ENCODE measurements at regions not wholly inside any gene's neighbourhood (a gene's known extent, or its start where the extent isn't known, plus 50 kb on each side); places are given as distances from the start of the nearest gene placed in this dataset.
A peak's percentile ranks its signal among the peaks of the same experiment; 100 is the strongest.

- H3K4me1 Mint-ChIP-seq = no peaks in the 10 kb centered on the region
- ATAC-seq (ENCODE audit: low read depth in 2 of 2) = no peak
- DNase-seq = no peak
- Histone ChIP-seq H3K36me3 (ENCODE audit: control insufficient read depth, insufficient read depth, low read length) (no peaks in the 10 kb centered on the region), H3K4me1 (ENCODE audit: control insufficient read depth, insufficient read depth, low read length, poor library complexity, severe bottlenecking) (no peaks in the 10 kb centered on the region), H3K4me3 (ENCODE audit: low read depth, low read length) (no peak overlapping the region), H3K9me3 (ENCODE audit: control insufficient read depth in 2 of 2, low read length in 2 of 2) (no peaks in the 10 kb centered on the region), H3K27ac (ENCODE audit: insufficient read depth, low read length, poor library complexity, severe bottlenecking) (no peak overlapping the region), H3K27me3 (ENCODE audit: control insufficient read depth, insufficient read depth, low read length) (no peaks in the 10 kb centered on the region)
- no peaks in the 10 kb centered on the region for H3K36me3 Mint-ChIP-seq
- no peak overlapping the region for H3K4me3 Mint-ChIP-seq
- peaks cover 0 to 7% (median 6%) of the 10 kb centered on the region in 7 donors for H3K9me3 Mint-ChIP-seq
- H3K27ac Mint-ChIP-seq = no peak overlapping the region
- H3K27me3 Mint-ChIP-seq = no peaks in the 10 kb centered on the region
Measured at GRCh38 chr4:52235552-52236201, 184.6 kb downstream of the SPATA18 start.

DNA sequence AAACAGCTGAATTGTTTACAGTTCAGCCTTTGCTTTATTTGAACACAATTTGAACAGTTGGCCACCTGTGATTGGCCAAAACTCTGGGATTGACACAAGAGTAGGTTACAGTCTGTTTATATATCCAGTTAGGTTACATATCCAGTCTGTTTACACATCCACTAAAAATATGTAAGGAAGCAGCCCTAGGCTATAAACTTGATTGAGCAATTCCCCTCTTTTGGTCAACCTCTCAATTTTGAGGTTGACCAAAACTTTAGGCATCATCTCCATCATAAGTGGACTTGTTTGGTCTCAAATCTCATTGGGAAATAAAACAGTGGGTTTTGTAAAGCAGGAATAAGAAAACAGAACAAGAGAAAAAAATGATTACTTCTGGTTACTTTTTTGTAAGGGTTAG, 190.8 kb downstream of the SPATA18 start:
- H3K27me3 ChIP-seq (ENCODE audit: control insufficient read depth, insufficient read depth, low read length) = no peaks in the 10 kb centered on the region
- no peak overlapping the region for H3K27ac Mint-ChIP-seq
- H3K27ac ChIP-seq (ENCODE audit: insufficient read depth, low read length, poor library complexity, severe bottlenecking) = no peak overlapping the region
- H3K36me3 Mint-ChIP-seq = no peaks in the 10 kb centered on the region
- H3K4me1 Mint-ChIP-seq = no peaks in the 10 kb centered on the region
- no peaks in the 10 kb centered on the region for H3K27me3 Mint-ChIP-seq
- no peaks in the 10 kb centered on the region for H3K36me3 ChIP-seq (ENCODE audit: control insufficient read depth, insufficient read depth, low read length)
- peaks cover 0 to 15% (median 3%) of the 10 kb centered on the region in 7 donors for H3K9me3 Mint-ChIP-seq
- no peak overlapping the region for H3K4me3 ChIP-seq (ENCODE audit: low read depth, low read length)
- no peaks in the 10 kb centered on the region for H3K4me1 ChIP-seq (ENCODE audit: control insufficient read depth, insufficient read depth, low read length, poor library complexity, severe bottlenecking)
- H3K9me3 ChIP-seq (ENCODE audit: control insufficient read depth in 2 of 2, low read length in 2 of 2) = no peaks in the 10 kb centered on the region
- ATAC-seq (ENCODE audit: low read depth in 2 of 2) = no peak
- no peak overlapping the region for H3K4me3 Mint-ChIP-seq
- DNase-seq = no peak

- H3K4me1 Mint-ChIP-seq = no peaks in the 10 kb centered on the region
- ATAC-seq (ENCODE audit: low read depth in 2 of 2) (no peak), DNase-seq (no peak)
- Histone ChIP-seq H3K9me3 (ENCODE audit: control insufficient read depth in 2 of 2, low read length in 2 of 2) (no peaks in the 10 kb centered on the region), H3K4me1 (ENCODE audit: control insufficient read depth, insufficient read depth, low read length, poor library complexity, severe bottlenecking) (no peaks in the 10 kb centered on the region), H3K27me3 (ENCODE audit: control insufficient read depth, insufficient read depth, low read length) (no peaks in the 10 kb centered on the region), H3K36me3 (ENCODE audit: control insufficient read depth, insufficient read depth, low read length) (no peaks in the 10 kb centered on the region), H3K27ac (ENCODE audit: insufficient read depth, low read length, poor library complexity, severe bottlenecking) (no peak overlapping the region), H3K4me3 (ENCODE audit: low read depth, low read length) (no peak overlapping the region)
- peaks cover 0 to 11% (median 3%) of the 10 kb centered on the region in 7 donors for H3K9me3 Mint-ChIP-seq
- no peak overlapping the region for H3K4me3 Mint-ChIP-seq
- H3K27ac Mint-ChIP-seq = no peak overlapping the region
- no peaks in the 10 kb centered on the region for H3K27me3 Mint-ChIP-seq
- H3K36me3 Mint-ChIP-seq = no peaks in the 10 kb centered on the region
Measured at GRCh38 chr4:52243367-52243766, 192.3 kb downstream of the SPATA18 start.

DNA sequence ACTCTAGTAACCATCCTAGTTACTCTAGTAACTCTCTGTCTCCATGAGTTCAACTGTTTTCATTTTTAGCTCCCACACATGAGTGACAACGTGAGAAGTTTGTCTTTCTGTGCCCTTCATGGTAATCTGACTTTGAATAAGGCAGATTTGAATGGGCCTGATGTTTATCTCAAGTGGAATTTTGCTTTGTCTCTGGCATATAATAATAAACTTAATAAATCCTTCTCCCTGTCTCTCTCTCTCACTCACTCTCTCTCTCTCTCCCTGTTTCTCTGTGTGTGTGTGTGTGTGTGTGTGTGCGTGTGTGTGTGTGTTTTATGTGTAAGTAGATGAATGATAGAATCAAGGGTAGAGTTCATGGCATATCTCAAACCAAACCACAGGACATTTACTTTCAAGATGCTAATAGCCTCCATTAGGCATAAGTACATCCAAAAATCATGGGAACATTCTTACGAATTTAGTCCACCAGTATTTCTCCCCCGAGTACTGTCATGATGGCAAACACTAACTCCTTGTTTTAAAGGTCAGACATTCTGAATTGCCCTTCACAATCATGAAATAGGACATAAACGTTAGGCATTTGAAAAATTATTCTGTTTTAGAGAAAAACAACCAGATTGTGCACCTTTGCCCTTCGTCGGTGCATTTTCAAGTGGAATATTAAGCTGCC, 193.1 kb downstream of the SPATA18 start:
- ATAC-seq (ENCODE audit: low read depth in 2 of 2) (no peak), DNase-seq (no peak)
- Histone ChIP-seq H3K4me3 (ENCODE audit: low read depth, low read length) (no peak overlapping the region), H3K4me1 (ENCODE audit: control insufficient read depth, insufficient read depth, low read length, poor library complexity, severe bottlenecking) (no peaks in the 10 kb centered on the region), H3K27ac (ENCODE audit: insufficient read depth, low read length, poor library complexity, severe bottlenecking) (no peak overlapping the region), H3K36me3 (ENCODE audit: control insufficient read depth, insufficient read depth, low read length) (no peaks in the 10 kb centered on the region), H3K27me3 (ENCODE audit: control insufficient read depth, insufficient read depth, low read length) (no peaks in the 10 kb centered on the region), H3K9me3 (ENCODE audit: control insufficient read depth in 2 of 2, low read length in 2 of 2) (no peaks in the 10 kb centered on the region)
- no peaks in the 10 kb centered on the region for H3K36me3 Mint-ChIP-seq
- H3K4me1 Mint-ChIP-seq = no peaks in the 10 kb centered on the region
- no peak overlapping the region for H3K27ac Mint-ChIP-seq
- no peaks in the 10 kb centered on the region for H3K27me3 Mint-ChIP-seq
- H3K4me3 Mint-ChIP-seq = no peak overlapping the region
- peaks cover 0 to 11% (median 3%) of the 10 kb centered on the region in 7 donors for H3K9me3 Mint-ChIP-seq

DNA sequence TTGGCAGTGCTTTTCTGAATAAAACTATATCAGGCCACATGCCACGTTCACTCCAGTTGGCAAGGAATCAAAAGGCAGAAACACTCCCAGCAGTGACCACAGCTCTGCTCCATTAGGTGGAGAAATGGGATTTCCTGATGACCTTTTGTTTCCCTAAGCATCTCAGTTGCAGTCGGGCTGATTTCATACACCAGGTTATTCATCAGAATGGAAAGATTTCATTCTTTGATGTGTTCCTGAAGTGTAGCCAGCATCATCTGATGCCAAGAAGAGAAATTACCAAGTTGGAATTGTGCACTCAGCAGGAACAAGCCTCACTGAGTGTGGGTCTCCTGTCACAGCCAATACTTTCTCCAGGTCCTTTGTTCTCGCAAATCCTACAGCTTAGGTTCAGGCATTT, 193.7 kb downstream of the SPATA18 start:
- no peaks in the 10 kb centered on the region for H3K4me1 ChIP-seq (ENCODE audit: control insufficient read depth, insufficient read depth, low read length, poor library complexity, severe bottlenecking)
- DNase-seq (no peak), ATAC-seq (ENCODE audit: low read depth in 2 of 2) (no peak)
- H3K36me3 ChIP-seq (ENCODE audit: control insufficient read depth, insufficient read depth, low read length) = no peaks in the 10 kb centered on the region
- Mint-ChIP-seq H3K4me1 (no peaks in the 10 kb centered on the region), H3K4me3 (no peak overlapping the region), H3K36me3 (no peaks in the 10 kb centered on the region), H3K27ac (no peak overlapping the region), H3K27me3 (no peaks in the 10 kb centered on the region), H3K9me3 (peaks cover 0 to 11% (median 3%) of the 10 kb centered on the region in 7 donors)
- no peaks in the 10 kb centered on the region for H3K27me3 ChIP-seq (ENCODE audit: control insufficient read depth, insufficient read depth, low read length)
- no peak overlapping the region for H3K4me3 ChIP-seq (ENCODE audit: low read depth, low read length)
- H3K27ac ChIP-seq (ENCODE audit: insufficient read depth, low read length, poor library complexity, severe bottlenecking) = no peak overlapping the region
- H3K9me3 ChIP-seq (ENCODE audit: control insufficient read depth in 2 of 2, low read length in 2 of 2) = no peaks in the 10 kb centered on the region

DNA sequence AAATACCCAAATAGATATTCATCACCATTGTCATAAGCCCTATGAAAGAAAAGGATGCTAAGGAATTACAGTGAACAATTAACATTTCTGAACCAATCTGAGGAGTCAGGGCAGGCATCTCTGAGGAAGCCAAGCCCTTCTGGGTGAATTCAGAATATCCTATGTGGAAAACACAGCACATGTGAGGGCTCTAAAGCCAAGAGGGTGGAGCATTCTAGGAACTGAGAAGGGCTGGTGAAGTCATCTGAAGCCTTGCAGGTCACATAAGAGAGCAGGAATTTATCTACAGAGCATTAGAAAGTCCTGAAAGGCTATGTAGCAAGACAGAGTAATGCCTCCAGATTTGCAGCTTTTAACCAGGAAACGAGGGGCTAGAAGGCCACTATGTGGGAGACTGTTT, 195.7 kb downstream of the SPATA18 start:
- no peaks in the 10 kb centered on the region for H3K27me3 Mint-ChIP-seq
- Histone ChIP-seq H3K4me3 (ENCODE audit: low read depth, low read length) (no peak overlapping the region), H3K27ac (ENCODE audit: insufficient read depth, low read length, poor library complexity, severe bottlenecking) (no peak overlapping the region), H3K36me3 (ENCODE audit: control insufficient read depth, insufficient read depth, low read length) (no peaks in the 10 kb centered on the region), H3K27me3 (ENCODE audit: control insufficient read depth, insufficient read depth, low read length) (no peaks in the 10 kb centered on the region), H3K4me1 (ENCODE audit: control insufficient read depth, insufficient read depth, low read length, poor library complexity, severe bottlenecking) (no peaks in the 10 kb centered on the region), H3K9me3 (ENCODE audit: control insufficient read depth in 2 of 2, low read length in 2 of 2) (no peaks in the 10 kb centered on the region)
- H3K27ac Mint-ChIP-seq = peak overlapping the region in 1 of 3 donors; percentile 35
- DNase-seq (no peak), ATAC-seq (ENCODE audit: low read depth in 2 of 2) (no peak)
- peaks cover 2% of the 10 kb centered on the region for H3K36me3 Mint-ChIP-seq
- H3K9me3 Mint-ChIP-seq = peaks cover 0 to 6% (median 3%) of the 10 kb centered on the region in 7 donors
- H3K4me1 Mint-ChIP-seq = no peaks in the 10 kb centered on the region
- no peak overlapping the region for H3K4me3 Mint-ChIP-seq

- Histone ChIP-seq H3K4me1 (ENCODE audit: control insufficient read depth, insufficient read depth, low read length, poor library complexity, severe bottlenecking) (no peaks in the 10 kb centered on the region), H3K27me3 (ENCODE audit: control insufficient read depth, insufficient read depth, low read length) (no peaks in the 10 kb centered on the region), H3K27ac (ENCODE audit: insufficient read depth, low read length, poor library complexity, severe bottlenecking) (no peak overlapping the region), H3K4me3 (ENCODE audit: low read depth, low read length) (no peak overlapping the region), H3K36me3 (ENCODE audit: control insufficient read depth, insufficient read depth, low read length) (no peaks in the 10 kb centered on the region), H3K9me3 (ENCODE audit: control insufficient read depth in 2 of 2, low read length in 2 of 2) (no peaks in the 10 kb centered on the region)
- no peak overlapping the region for H3K27ac Mint-ChIP-seq
- no peak for ATAC-seq (ENCODE audit: low read depth in 2 of 2)
- no peak for DNase-seq
- H3K27me3 Mint-ChIP-seq = no peaks in the 10 kb centered on the region
- H3K4me3 Mint-ChIP-seq = no peak overlapping the region
- H3K4me1 Mint-ChIP-seq = no peaks in the 10 kb centered on the region
- peaks cover 0 to 10% (median 5%) of the 10 kb centered on the region in 7 donors for H3K9me3 Mint-ChIP-seq
- H3K36me3 Mint-ChIP-seq = peaks cover 5% of the 10 kb centered on the region
Measured at GRCh38 chr4:52247941-52248340, 196.8 kb downstream of the SPATA18 start.

DNA sequence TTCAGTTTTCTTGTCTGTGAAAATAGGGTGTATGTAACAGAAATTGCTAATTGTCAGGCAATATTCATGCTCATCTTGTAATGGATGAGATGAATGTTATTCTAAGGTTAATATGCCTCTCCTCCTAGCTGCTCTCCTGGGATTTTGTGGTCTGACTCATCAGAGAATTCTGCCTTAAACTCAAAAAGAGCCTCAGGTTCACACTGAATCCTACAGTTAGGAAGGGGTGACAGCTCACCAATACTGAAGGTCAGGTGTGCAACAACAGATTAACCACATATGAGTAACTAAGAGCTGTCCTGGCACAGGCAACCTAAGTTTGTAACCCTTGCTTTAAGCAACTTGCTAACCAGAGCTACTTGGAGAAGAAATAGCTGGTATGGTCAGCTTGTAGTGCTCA, 197.7 kb downstream of the SPATA18 start:
- Mint-ChIP-seq H3K27me3 (no peaks in the 10 kb centered on the region), H3K4me3 (no peak overlapping the region), H3K9me3 (peaks cover 0 to 12% (median 5%) of the 10 kb centered on the region in 7 donors), H3K36me3 (peaks cover 5% of the 10 kb centered on the region), H3K4me1 (no peaks in the 10 kb centered on the region), H3K27ac (no peak overlapping the region)
- ATAC-seq (ENCODE audit: low read depth in 2 of 2) = no peak
- DNase-seq = no peak
- Histone ChIP-seq H3K36me3 (ENCODE audit: control insufficient read depth, insufficient read depth, low read length) (no peaks in the 10 kb centered on the region), H3K4me3 (ENCODE audit: low read depth, low read length) (no peak overlapping the region), H3K4me1 (ENCODE audit: control insufficient read depth, insufficient read depth, low read length, poor library complexity, severe bottlenecking) (no peaks in the 10 kb centered on the region), H3K27ac (ENCODE audit: insufficient read depth, low read length, poor library complexity, severe bottlenecking) (no peak overlapping the region), H3K9me3 (ENCODE audit: control insufficient read depth in 2 of 2, low read length in 2 of 2) (no peaks in the 10 kb centered on the region), H3K27me3 (ENCODE audit: control insufficient read depth, insufficient read depth, low read length) (no peaks in the 10 kb centered on the region)

All from CD4-positive, CD25-positive, alpha-beta regulatory T cell (primary cell).